ENCODE measurements at regions not wholly inside any gene's neighbourhood (a gene's known extent, or its start where the extent isn't known, plus 50 kb on each side); places are given as distances from the start of the nearest gene placed in this dataset.

GRCh38 chr15:61318802-61319525 is 89.9 kb upstream of the RORA start:
- no peak for DNase-seq

- DNase-seq, result peak in 1 of 2 experiments; percentile 41
These were observed 89.2 kb upstream of the RORA start for GRCh38 chr15:61318301-61318700.

- no peak for DNase-seq
These were observed 86.4 kb upstream of the RORA start for GRCh38 chr15:61315471-61315870.

- no peak for DNase-seq
These were observed 85.3 kb upstream of the RORA start for GRCh38 chr15:61314427-61314826.

DNA sequence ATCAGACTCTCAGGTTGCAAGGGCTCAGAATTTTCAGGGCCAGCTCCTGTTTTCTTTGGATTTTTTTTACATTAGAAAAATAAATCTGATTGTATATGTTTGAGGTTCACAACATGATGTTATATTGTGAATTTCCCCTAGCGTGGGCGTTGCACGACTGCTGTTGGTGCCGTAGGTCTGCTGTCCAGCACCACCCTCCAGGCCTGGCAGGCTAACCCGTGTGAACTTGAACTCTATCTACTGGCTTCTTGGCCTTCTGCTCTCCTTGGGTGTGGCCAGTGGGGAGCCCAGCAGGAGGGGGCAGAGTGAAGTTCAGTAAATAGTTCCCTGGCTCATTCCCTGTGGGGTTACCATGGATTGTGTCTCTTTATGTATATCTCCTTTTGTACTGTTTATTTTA is 80.5 kb upstream of the RORA start:
- DNase-seq, result no peak

GRCh38 chr15:61309031-61309511 is 80.0 kb upstream of the RORA start:
- no peak for DNase-seq

DNA sequence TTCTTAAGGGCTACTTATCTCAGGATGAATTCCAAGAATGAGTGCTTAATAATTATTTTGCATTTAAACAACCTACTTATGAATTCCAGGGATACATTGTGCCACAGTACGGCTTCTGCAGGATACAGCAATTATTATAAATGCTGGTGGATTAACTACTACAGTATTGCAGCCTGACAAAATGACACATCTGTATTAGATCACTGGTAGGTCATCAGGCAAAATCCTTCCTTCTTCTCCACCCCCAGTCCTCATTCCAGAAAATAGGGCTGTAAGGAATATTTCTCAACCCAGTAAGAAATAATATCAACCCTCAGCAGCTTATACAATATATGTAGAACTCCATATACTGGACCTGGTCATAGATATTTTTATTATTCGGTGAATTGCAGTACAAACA is 79.3 kb upstream of the RORA start:
- no peak for DNase-seq

DNA sequence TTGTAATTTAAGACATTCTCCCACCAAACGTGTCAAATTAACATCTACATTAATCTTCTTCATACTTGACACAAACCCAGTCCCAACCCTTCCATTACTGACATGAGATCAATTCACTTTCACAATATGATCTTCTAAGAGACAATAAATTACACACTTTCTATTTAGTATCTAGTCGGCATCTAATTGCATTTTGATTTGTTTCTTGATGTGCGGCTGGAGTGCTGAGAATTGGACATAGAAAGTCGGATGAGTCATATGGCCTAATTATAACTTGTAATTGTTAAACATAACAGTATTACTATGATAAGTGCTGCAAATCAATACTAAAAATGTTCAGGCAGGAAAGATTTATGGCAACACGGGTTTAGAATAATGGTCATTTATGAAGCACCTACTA is 78.4 kb upstream of the RORA start:
- DNase-seq, result no peak

DNA sequence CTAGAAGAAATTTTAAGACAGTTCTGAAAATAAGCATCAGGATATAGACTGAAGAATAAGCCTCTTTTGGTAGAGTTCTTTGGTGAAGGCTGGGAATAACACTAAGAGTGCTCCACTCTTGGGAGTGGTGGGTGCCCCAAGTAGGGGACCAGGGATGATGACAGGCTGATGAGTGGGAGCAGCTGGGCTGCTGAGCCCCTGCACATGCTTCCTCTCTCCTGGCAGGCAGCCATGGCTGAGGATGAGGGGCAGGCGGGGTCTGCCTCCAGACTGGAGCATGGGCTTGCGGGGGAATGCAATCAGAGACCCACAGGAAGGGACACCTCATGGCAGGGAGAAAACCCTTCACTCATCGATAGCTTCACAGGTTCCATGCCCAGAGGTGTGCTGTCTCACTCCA is 72.6 kb upstream of the RORA start:
- no peak for DNase-seq

- DNase-seq, result no peak
These were observed 70.1 kb upstream of the RORA start for GRCh38 chr15:61299075-61299763.

GRCh38 chr15:61295239-61295638 is 66.1 kb upstream of the RORA start:
- no peak for DNase-seq

DNA sequence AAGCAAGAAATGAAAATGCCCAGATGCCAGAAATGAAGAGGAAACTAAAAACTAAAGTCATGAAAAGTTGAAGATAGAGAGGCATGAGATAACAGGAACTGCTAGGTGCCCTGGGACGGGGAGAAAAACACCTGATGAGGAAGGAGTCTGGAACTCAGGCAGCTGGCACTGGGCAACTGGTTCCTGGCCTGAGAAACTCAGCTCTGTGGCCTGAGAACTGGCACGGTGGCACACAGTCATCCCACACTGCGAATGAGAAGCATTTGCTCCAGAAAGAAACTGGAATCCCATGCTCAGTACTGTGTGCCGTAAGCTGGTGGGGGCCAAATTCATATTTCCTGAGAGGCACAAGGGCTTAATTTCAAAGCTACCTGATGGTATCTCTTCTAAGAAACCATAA is 53.6 kb upstream of the RORA start:
- DNase-seq, result no peak

GRCh38 chr15:61281328-61281727 is 52.2 kb upstream of the RORA start:
- no peak for DNase-seq

All from NCI-H1930 (cell line).